Urinary bladder (tissue), 3 donors: ENCODE measurements at regions not wholly inside any gene's neighbourhood (a gene's known extent, or its start where the extent isn't known, plus 50 kb on each side); places are given as distances from the start of the nearest gene placed in this dataset.
"Not testable (repeated sequence)": the region's sequence is repeated elsewhere in the genome, so short reads cannot be mapped to it uniquely, and the experiment has no call there.

ENCODE experiments used
- DNase-seq: peaks from one replicate; pipeline ENCODE4 v3.0.0-alpha.2; 2015; ENCODE audit errors: extremely low spot score
- H3K27ac ChIP-seq: one replicate; pipeline ENCODE4 v1.5.1; 2013; ENCODE audit warnings: low read depth, mild to moderate bottlenecking, moderate library complexity
- H3K36me3 ChIP-seq: one replicate; pipeline ENCODE4 v1.6.1; 2013; ENCODE audit warnings: mild to moderate bottlenecking, moderate library complexity; ENCODE audit not compliant: insufficient read depth
- H3K4me1 ChIP-seq: one replicate; pipeline ENCODE4 v1.6.1; 2013; ENCODE audit warnings: mild to moderate bottlenecking, moderate library complexity; ENCODE audit not compliant: insufficient read depth
- H3K4me3 ChIP-seq: one replicate; pipeline ENCODE4 v1.5.1; 2013; ENCODE audit warnings: low read depth, low read length
- WGBS: extraction: QIAGEN DNeasy Blood & Tissue Kit; methylation state at CpG from one replicate; pipeline ENCODE4 v1.1.7; 2013; 5-methylcytosine and 5-hydroxymethylcytosine counted together
- donor health status: healthy with polysubstance abuse.
- donor health status: healthy.

DNA sequence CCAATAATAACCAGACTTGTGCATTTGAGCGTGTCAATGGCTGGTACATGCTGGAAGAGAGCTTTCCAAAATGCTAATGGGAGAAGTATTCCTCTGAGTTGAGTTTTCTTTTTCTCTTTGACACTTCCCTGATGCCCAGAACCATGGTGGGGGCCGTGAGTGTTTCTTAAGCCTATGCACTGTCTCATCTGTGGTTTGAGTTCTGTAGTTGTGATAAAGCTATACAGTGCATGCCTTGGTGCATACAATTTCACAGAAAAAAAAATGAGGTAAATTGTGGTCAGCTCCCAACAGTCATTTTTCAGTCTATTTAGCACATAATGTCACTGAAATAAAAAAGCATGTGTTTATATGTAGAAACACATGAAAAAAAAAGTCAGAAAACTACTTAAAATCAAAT, 204.8 kb downstream of the HDGFL1 start:
- Histone ChIP-seq H3K4me1 (no peaks in the 10 kb centered on the region), H3K27ac (no peak overlapping the region), H3K36me3 (no peaks in the 10 kb centered on the region), H3K4me3 (no peak overlapping the region)
- DNase-seq: no peak
- WGBS: 87% methylated on average over 2 of the region's 2 CpGs

DNA sequence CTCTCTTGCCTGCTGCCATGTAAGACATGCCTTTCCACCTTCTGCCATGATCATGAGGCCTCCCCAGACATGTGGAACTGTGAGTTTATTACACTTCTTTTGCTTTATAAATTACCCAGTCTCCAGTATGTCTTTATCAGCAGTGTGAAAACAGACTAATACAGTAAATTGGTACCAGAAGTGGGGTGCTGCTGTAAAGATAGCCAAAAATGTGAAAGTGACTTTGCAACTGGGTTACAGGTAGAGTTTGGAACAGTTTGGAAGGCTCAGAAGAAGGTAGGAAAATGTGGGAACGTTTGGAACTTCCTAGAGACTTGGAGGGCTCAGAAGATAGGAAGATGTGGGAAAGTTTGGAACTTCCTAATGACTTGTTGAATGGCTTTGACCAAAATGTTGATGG, 209.1 kb downstream of the HDGFL1 start:
- H3K4me3 ChIP-seq, H3K4me1 ChIP-seq, H3K27ac ChIP-seq, H3K36me3 ChIP-seq, DNase-seq: not testable (repeated sequence)
- WGBS: 46% methylated on average over 1 of the region's 1 CpG

DNA sequence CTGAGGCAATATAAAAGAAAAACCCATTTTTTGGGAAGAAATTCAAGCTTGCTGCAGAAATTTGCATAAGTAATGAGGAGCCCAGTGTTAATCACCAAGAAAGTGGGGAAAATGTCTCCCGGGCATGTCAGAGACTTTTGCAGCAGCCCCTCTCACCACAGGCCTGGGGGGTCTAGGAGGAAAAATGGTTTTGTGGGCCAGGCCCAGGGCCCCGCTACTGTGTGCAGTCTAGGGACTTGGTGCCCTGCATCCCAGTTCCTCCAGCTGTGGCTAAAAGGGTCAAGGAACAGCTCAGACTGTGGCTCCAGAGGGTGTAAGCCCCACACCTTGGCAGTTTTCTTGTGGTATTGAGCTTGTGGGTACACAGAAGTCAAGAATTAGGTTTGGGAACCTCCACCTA, 209.7 kb downstream of the HDGFL1 start:
- 96% methylated on average over 2 of the region's 2 CpGs for WGBS
- Histone ChIP-seq H3K4me1 (no peaks in the 10 kb centered on the region), H3K36me3 (no peaks in the 10 kb centered on the region), H3K4me3 (no peak overlapping the region), H3K27ac (no peak overlapping the region)
- DNase-seq: no peak

DNA sequence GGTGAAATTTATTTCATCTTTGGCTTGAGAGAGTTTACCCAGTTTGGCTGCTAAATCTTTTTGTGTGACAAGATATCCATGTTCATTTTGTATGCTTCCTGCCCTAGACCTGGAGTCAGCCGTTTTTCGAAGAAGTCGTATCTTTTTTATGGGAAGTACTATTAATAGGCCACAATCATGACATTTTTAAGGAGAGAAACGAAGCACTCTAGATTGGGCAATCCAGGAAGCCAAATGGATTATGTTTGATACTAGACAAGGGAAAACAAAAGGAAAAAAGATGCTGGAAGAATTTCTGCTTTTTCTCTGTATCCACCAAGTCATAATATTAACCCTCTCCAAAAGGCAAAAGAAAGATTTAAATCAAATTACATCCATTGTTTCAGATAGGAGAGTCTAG, 214.6 kb downstream of the HDGFL1 start:
- DNase-seq: peak; percentile 14
- peaks cover 1% of the 10 kb centered on the region for H3K36me3 ChIP-seq
- no peak overlapping the region for H3K4me3 ChIP-seq
- H3K27ac ChIP-seq: no peak overlapping the region
- no peaks in the 10 kb centered on the region for H3K4me1 ChIP-seq
- 19% methylated on average over 4 of the region's 4 CpGs for WGBS

DNA sequence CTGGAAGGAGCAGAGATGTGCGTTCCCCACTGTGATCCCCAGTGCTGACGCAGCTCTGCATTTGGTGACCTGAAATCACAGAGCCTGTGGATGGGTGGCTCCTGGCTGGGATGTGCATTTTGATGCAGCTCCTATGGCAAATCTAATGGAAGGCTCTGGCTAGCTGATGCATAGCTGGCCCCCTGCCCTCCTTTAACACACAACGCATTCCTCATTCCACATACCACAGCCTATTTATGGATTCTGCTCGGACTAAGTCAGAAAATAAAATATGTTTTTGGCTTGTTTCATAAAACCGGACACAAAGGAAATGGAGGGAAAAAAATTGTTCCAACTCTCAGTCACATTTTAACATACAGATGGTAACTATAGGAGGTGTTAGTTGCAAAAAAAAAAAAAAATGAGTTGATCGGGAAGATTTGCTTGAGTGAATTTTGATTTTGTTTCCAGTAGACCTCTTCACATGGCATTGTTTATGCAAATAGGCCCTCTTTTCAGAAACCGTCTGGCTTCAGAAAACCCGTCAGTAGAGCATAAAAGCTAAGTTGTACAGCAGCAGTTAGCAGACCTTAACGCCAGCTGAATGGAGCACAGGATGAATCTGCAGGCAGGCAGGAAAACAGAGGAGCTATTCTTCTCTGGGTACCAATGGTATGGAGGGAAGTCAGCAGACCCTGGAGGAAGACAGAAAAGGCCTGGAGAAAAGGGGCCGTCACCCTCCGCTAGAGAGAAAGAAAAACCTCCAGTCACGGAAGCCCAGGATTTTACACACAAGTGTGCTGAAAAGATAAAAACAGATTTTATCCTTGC, 215.4 kb downstream of the HDGFL1 start:
- Histone ChIP-seq H3K4me1 (no peaks in the 10 kb centered on the region), H3K4me3 (no peak overlapping the region), H3K36me3 (peaks cover 1% of the 10 kb centered on the region), H3K27ac (no peak overlapping the region)
- DNase-seq: peak; percentile 31
- WGBS: 43% methylated on average over 12 of the region's 12 CpGs

DNA sequence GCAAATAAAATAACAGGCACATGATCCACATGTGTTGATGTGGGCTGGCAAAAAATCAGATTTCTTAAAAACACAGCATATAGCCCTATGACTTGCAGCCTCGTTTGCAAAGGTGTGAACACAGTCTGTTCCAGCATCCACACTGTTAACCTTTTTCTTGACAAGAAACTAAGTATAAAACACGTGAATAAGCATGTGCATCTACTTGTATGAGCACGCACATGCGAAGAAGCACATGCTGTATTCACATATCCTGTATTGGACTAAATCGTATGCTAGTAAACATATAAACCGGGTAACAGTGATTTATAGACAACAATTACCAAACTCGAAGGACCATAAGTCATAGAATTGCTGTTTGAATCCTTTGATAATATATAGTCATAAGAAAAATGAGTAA, 218.7 kb downstream of the HDGFL1 start:
- Histone ChIP-seq H3K27ac (no peak overlapping the region), H3K36me3 (peaks cover 1% of the 10 kb centered on the region), H3K4me3 (no peak overlapping the region), H3K4me1 (no peaks in the 10 kb centered on the region)
- DNase-seq: no peak
- 67% methylated on average over 7 of the region's 7 CpGs for WGBS

DNA sequence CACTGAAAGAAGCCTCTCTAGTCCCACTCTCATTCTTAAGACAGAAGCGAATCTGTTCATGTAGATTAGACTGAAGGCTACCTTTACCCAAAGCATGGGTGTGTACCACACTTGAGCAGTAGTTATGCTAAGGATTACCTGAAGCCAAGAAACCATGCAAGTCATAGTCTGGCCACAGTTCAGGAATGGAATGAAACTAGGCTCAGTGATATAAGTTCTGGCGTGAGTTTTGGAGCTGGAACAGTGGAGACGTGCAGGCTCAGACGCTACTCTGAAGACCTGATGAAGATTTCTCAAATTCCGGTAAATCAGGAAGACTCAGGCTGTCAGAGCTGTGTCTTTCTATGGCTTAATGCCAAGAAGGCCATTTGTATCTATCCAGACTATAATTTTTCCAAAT, 219.9 kb downstream of the HDGFL1 start:
- no peak overlapping the region for H3K27ac ChIP-seq
- no peak overlapping the region for H3K4me3 ChIP-seq
- peaks cover 1% of the 10 kb centered on the region for H3K36me3 ChIP-seq
- no peak for DNase-seq
- 64% methylated on average over 5 of the region's 5 CpGs for WGBS
- H3K4me1 ChIP-seq: no peaks in the 10 kb centered on the region

DNA sequence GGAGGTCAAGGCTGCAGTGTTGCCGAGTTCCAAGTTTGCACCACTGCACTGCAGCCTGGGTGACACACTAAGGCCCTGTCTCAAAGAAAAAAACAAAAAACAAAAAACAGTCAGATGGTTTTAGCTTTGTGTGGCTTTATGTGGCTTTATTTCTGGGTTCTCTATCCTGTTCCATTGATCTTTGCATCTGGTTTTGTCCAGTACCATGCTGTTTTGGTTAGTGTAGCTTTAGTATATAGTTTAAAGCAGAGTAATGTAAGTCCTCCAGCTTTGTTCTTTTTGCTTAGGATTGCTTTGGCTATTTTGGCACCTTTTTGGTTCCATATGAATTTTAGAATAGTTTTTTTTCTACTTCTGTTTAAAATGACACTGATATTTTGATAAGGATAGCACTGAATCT, 225.5 kb downstream of the HDGFL1 start:
- WGBS: 98% methylated on average over 1 of the region's 1 CpG
- Histone ChIP-seq H3K4me1 (no peaks in the 10 kb centered on the region), H3K4me3 (no peak overlapping the region), H3K36me3 (no peaks in the 10 kb centered on the region), H3K27ac (no peak overlapping the region)
- DNase-seq: no peak

DNA sequence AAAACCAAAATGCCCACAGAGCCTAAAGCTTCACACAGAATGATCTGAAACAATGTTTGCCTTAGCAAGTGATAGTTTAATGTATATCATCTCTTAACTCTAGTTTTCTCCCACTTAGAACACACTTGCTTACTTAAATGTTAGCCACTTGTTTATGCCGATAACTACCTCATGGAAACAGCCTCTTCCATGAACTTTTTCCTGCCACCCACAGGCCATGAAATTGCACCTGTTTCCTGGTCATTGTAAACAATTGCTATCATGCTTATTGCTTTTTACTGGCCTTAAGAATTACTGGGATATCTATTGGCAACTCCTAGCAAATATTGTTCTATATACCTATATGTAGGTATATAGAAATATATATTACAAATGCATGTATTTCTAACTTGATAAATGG, 231.1 kb downstream of the HDGFL1 start:
- 85% methylated on average over 1 of the region's 1 CpG for WGBS
- no peak overlapping the region for H3K27ac ChIP-seq
- no peak for DNase-seq
- no peaks in the 10 kb centered on the region for H3K36me3 ChIP-seq
- no peaks in the 10 kb centered on the region for H3K4me1 ChIP-seq
- no peak overlapping the region for H3K4me3 ChIP-seq

DNA sequence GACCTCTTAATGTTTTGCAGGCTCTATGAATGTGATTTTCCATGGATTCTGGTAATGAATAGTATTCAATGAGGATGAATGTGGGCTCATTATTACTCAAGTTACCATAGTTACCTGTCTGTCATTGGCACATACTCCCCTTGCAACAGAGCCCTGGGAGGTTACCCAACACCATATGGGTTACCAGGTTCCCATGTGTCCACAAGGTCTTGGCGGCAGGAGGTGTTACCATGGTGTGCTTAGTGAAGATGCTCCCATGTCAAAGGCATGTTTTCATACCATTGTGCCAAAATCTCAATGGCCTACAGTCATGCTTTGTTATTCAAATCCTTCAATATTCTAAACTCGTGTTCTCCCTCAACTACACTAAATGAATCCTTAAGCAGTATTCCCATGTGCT, 232.5 kb downstream of the HDGFL1 start:
- WGBS: 94% methylated on average over 2 of the region's 2 CpGs
- no peak overlapping the region for H3K4me3 ChIP-seq

DNA sequence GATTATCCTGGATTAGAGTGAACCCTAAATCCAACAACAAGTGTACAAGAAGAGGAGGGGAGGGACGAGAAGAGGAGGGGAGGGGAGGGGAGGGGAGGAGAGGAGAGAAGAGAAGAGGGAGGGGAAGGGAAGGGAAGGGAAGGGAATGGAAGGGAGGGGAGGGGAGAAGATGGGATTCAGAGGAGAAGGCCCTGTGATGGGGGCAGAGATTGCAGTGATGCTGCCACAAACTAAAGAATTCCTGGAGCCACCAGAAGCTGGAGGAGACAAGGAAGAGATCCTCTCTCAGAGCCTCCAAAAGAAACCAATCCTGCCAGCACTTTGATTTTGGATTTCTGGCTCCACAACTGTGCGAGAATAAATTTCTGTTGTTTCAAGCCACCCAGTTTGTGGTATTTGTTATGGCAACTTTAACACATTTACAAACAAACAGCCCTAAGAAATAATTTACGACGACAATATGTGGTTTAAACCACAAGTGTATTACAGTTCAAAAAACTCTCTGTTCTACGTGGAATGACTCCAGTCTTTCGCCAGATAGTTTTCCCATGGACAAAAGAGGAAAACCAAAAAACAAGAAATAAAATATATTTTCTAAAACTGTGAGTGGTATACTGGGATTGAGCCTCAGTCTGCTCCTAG, 235.4 kb downstream of the HDGFL1 start:
- Histone ChIP-seq H3K36me3 (no peaks in the 10 kb centered on the region), H3K4me3 (no peak overlapping the region), H3K27ac (no peak overlapping the region), H3K4me1 (no peaks in the 10 kb centered on the region)
- no peak for DNase-seq
- WGBS: 70% methylated on average over 6 of the region's 6 CpGs

More for the DNA sequence above, 232.5 kb downstream of the HDGFL1 start:
- Histone ChIP-seq H3K4me1 (no peaks in the 10 kb centered on the region), H3K27ac (no peak overlapping the region), H3K36me3 (no peaks in the 10 kb centered on the region)
- DNase-seq: no peak

DNA sequence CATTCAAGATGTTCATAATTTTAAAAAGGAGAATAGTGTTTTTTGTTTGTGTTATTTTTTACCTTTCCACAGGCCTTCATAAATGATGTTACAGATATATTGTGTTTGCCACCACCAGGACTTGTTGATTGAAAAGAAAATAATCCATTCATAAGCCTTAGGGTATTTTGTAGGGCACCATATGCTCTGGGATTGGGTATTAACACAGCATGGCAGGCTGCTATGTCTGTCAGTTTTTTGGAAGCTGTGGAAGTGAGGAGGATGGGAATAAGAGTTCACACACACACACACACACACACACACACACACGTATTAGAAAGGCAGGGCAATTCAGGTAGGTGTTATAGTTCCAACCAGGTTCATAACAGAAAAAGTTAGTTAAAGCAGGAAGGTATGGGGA, 237.9 kb downstream of the HDGFL1 start:
- no peak overlapping the region for H3K27ac ChIP-seq
- 90% methylated on average over 1 of the region's 1 CpG for WGBS
- DNase-seq: no peak
- H3K4me1 ChIP-seq: no peaks in the 10 kb centered on the region
- no peaks in the 10 kb centered on the region for H3K36me3 ChIP-seq
- no peak overlapping the region for H3K4me3 ChIP-seq

DNA sequence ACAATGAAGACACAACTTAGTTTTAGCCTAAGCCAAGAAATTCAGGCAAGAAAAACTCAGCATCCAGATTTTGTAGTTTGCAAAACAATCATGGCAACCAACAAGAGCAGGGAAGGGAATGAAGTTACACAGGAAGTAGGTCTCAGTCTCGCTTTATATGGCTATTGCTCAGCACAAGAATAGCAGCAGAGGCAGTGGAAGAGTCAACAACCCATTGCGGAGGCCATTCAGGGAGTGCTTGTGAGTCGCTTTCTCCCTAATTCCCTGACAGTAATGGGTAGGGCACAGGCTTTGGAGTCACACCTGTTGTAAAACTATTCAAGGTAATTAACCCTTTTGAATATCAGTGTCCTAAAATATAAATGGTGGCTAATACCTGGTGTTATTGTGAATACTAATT, 238.5 kb downstream of the HDGFL1 start:
- H3K27ac ChIP-seq: no peak overlapping the region
- H3K36me3 ChIP-seq: no peaks in the 10 kb centered on the region
- 95% methylated on average over 3 of the region's 3 CpGs for WGBS
- no peaks in the 10 kb centered on the region for H3K4me1 ChIP-seq
- no peak for DNase-seq
- no peak overlapping the region for H3K4me3 ChIP-seq

DNA sequence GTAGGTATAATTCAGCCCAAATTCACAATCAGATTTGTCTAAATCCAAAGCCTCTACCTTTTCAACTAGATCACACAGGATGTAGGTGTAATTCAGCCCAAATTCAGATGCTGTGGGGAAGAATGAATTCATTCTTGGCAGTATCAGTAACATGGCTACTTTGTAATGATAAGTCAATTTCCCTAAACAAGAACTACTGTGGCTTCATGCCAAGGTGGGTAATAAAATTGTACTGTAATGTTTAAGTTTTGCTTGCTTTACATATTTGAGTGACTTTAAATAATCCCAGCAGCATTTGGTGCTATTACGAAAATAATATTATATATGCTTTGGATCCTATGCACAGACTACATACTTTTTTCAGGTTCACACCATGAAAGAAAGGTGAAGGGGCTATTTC, 239.1 kb downstream of the HDGFL1 start:
- Histone ChIP-seq H3K36me3 (no peaks in the 10 kb centered on the region), H3K4me3 (no peak overlapping the region), H3K4me1 (no peaks in the 10 kb centered on the region), H3K27ac (no peak overlapping the region)
- WGBS: 82% methylated on average over 1 of the region's 1 CpG
- peak; percentile 11 for DNase-seq
